Cardiac fibroblast (primary cell): ENCODE measurements at regions not wholly inside any gene's neighbourhood (a gene's known extent, or its start where the extent isn't known, plus 50 kb on each side); places are given as distances from the start of the nearest gene placed in this dataset.

Experiments
- DNase-seq, 2 donors: peaks; one replicate each; pipeline versions ENCODE4 v3.0.0 to v3.0.0-alpha.2; 2010; ENCODE audit warnings: low read depth in 2 of 2
- H3K4me3 ChIP-seq, 2 donors: replicated peaks in 1 of 2; 1 replicate in 1 of 2; 2 replicates in 1 of 2; pipeline ENCODE4 v1.5.1; 2011; ENCODE audit warnings: low read depth in 2 of 2, low read length in 2 of 2, mild to moderate bottlenecking in 2 of 2, moderate library complexity in 1 of 2
- TF ChIP-seq, protein P1 (sequence below): IDR thresholded peaks from one replicate; pipeline ENCODE4 v1.5.1; 2011; ENCODE audit warnings: low read depth, mild to moderate bottlenecking, low read length, inconsistent platforms

DNA sequence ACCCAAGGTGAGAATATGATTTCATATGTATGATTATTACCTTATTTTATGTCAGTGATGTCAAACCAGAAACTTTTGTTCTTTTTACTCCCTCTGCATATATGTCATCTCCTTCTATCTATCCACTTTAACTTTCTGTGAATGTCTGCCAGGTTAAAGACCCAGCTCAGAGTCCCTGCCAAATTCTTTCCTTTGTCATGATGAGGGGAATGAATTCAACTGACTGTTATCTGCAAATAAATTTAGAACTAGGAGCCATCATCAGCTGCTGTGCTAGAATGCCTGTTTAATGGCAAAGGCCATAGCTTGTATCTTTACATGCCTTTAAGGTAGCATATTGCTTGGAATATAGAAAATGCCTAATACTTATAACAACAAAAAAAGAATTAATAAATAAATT is 815.6 kb upstream of the NEGR1 start:
- DNase-seq, result no peak
- H3K4me3 ChIP-seq, result no peak overlapping the region
- TF ChIP-seq, protein P1, sequence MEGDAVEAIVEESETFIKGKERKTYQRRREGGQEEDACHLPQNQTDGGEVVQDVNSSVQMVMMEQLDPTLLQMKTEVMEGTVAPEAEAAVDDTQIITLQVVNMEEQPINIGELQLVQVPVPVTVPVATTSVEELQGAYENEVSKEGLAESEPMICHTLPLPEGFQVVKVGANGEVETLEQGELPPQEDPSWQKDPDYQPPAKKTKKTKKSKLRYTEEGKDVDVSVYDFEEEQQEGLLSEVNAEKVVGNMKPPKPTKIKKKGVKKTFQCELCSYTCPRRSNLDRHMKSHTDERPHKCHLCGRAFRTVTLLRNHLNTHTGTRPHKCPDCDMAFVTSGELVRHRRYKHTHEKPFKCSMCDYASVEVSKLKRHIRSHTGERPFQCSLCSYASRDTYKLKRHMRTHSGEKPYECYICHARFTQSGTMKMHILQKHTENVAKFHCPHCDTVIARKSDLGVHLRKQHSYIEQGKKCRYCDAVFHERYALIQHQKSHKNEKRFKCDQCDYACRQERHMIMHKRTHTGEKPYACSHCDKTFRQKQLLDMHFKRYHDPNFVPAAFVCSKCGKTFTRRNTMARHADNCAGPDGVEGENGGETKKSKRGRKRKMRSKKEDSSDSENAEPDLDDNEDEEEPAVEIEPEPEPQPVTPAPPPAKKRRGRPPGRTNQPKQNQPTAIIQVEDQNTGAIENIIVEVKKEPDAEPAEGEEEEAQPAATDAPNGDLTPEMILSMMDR, result no peak

DNA sequence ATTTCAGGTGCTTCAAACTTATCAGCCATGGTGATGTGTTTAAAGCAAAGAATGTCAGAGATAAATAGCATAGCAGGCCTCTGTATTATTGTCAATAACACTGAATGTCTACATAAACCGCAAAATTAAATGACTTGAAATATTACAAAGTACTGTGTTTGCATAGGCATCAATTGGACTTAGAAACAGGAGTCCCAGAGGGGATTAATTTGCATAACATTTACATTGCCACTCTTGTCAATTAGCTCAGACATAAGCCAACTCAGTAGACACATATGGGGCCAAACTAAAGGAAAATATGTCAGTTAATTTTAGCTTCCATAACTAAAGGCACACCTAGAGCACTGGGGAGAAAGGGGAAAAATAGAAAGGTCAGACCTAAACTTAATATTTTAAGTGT is 814.5 kb upstream of the NEGR1 start:
- TF ChIP-seq, protein P1, result no peak

DNA sequence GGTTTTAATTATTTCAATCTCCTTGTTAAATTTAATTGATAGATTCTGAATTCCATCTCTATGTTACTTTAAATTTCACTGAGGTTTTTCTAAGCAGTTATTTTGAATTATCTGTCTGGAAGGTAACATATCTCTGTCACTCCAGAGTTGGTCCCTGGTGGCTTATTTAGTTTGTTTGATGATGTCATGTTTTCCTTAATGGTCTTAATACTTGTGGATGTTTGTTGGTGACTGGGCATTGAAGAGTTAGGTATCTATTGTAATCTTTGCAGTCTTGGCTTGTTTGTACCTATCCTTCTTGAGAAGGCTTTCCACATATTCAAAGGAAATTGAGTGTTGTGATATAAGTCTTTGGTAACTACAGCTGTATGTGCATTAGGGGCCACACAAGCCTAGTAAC is 810.0 kb upstream of the NEGR1 start:
- no peak overlapping the region for H3K4me3 ChIP-seq
- TF ChIP-seq, protein P1, result no peak
- DNase-seq, result no peak

More for the DNA sequence above, 814.5 kb upstream of the NEGR1 start:
- H3K4me3 ChIP-seq, result no peak overlapping the region
- no peak for DNase-seq

DNA sequence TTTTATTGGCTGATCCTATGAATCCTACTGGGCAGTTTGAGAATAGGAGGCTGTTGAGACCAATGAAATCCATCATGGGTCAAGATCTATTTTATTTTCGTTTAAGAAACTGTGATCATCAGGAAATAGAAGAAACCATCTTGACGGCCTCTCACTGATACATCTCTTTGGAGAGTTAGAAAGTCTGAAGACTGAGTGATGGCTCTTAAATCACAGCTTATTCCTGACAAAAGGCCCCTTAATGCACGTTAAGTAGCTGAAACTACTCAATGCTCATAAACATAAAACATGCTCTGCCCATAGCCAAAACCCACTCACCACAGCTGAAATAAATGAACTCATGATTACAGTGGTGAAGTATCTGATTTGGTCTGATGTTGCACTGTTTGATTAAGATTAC is 784.5 kb upstream of the NEGR1 start:
- TF ChIP-seq, protein P1, result no peak

DNA sequence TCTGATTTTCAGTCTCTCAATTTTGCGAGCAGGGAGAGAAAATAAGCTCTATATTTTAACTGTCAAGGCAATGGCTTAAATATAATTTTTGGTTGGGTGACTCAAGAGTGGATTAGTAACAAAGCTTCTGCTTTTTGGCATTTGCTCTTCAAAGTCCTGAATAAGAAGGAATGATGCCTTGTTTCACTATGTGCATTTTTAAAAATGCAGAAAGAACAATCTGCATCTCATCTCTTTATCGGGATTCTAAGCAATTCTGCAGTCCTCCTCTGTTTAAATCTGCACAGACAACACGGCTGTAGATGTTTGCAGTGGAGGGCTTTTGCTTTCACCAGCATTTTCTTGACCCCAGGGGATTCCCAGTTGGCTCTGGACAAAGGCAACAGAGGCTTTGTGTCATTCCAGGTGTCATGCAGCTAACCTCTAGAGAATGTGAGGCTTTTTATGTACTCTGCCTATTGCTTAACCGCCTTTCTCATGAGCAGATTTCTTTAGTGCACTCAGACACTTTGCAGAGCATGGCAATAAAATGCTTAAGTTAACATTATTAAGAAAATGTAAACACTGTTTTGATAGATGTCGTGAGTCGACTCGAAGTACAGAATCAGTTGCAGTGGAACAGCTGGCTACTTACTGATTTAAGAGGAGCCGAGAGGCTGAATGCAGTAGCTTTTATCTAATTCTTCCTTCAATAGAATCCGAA is 783.2 kb upstream of the NEGR1 start:
- TF ChIP-seq, protein P1, result no peak
- H3K4me3 ChIP-seq, result no peak overlapping the region
- no peak for DNase-seq

More for the DNA sequence above, 784.5 kb upstream of the NEGR1 start:
- DNase-seq, result no peak
- H3K4me3 ChIP-seq, result no peak overlapping the region

DNA sequence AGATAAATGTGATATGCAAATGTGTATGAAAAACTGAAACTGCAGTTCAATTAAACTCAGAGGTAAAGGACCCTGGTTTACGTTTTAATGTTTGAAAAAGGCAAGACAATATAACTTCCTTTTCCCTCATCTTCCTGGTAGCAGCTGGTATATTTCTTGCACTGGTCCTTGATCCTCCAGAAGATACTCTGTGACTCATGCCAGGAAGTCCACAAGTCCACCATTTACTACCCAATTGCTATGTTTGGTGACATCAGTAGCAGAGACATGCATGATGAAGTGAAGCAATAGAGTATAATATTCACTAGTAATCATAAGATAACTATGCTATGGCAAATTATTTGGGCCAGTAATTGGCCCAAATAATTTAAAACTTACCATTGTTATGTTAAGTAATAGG is 774.5 kb upstream of the NEGR1 start:
- H3K4me3 ChIP-seq, result no peak overlapping the region
- TF ChIP-seq, protein P1, result no peak

More for the DNA sequence above, 774.5 kb upstream of the NEGR1 start:
- DNase-seq, result no peak
